Mesenteric fat pad (tissue), 1 donor: ENCODE measurements at regions not wholly inside any gene's neighbourhood (a gene's known extent, or its start where the extent isn't known, plus 50 kb on each side); places are given as distances from the start of the nearest gene placed in this dataset.

Experiments
- DNase-seq: peaks from one replicate; pipeline ENCODE4 v3.0.0-alpha.2; 2020; ENCODE audit warnings: low spot score
- donor health status: DM: yes; HTN: yes; CAD: no.

DNA sequence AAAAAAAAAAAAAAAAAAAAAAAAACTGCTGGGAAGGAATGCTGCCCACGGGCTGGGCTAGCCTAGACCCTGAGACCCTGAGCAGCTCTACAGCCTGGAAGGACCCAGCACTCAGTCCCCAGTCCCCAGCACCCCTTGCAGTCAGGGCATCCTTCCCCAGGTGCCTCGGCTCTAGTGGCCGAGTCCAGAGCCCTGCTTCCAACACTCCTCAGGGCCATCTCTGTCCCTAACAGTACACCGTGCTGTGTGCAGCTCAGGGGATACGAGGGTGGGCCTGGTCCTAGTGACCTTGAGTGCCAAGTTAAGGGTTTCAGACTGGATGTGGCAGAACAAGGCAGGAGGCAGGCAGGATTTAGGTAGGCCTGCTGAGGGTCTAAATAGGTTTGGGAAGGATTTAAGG is 50.2 kb upstream of the LRP8 start:
- DNase-seq, result peak; percentile 11

- peak; percentile 33 for DNase-seq
These were observed 51.2 kb upstream of the LRP8 start for GRCh38 chr1:53378932-53379661.

DNA sequence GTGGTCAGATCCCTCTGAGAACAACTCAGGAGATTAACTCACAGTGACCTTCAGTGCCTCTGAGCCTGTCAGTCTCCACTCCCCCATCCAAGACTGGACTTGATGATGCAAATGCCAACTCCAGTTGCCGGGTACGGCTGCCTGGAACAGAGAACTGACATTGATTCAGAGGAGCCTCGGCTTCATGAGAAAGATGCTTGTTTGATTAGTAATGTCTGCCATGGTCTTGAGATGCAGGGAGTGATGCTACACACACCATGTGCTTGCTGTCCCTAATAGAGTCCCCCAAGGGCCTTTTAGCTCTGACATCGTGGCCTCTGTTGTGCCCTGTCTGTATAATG is 51.8 kb upstream of the LRP8 start:
- peak; percentile 64 for DNase-seq

- peak; percentile 26 for DNase-seq
These were observed 52.4 kb upstream of the LRP8 start for GRCh38 chr1:53380296-53380695.

- DNase-seq, result no peak
These were observed 54.0 kb upstream of the LRP8 start for GRCh38 chr1:53381790-53382401.

DNA sequence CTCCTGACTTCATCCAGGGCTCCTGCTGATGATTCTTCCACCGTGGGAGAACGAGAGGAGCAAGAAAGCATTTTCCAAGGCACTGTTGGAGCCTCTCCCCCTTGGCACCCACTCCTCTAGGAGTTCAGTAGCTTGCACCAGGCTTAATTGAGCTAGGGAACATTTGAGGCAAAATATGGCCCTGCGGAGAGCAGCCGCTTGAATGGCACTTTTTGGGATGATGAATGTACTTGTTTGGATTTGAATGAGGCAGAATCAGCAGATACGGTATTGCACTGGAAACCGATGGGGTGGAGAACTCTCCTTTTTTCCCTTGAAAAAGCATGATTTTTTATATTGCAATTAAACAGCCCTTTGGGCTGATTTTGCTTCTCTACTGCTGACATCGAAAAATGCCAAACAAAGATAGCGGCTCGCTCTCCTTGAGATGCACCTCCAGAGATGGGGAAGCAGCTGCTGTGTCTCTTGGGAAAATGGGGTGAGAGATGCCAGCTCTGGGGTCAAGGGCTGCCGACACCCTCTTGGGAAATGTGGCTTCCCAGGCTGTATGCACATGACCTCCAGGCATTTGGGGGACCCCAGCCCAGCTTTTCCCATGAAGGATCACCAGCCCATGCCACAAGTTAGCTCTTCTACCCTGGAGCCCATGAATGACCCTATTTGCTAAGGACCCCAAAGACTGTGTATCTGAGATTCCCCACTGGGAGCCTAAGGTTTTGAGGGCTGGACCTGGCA is 55.4 kb upstream of the LRP8 start:
- DNase-seq, result no peak

- no peak for DNase-seq
These were observed 56.9 kb upstream of the LRP8 start for GRCh38 chr1:53384796-53385195.

- no peak for DNase-seq
These were observed 57.7 kb upstream of the LRP8 start for GRCh38 chr1:53385276-53386225.

DNA sequence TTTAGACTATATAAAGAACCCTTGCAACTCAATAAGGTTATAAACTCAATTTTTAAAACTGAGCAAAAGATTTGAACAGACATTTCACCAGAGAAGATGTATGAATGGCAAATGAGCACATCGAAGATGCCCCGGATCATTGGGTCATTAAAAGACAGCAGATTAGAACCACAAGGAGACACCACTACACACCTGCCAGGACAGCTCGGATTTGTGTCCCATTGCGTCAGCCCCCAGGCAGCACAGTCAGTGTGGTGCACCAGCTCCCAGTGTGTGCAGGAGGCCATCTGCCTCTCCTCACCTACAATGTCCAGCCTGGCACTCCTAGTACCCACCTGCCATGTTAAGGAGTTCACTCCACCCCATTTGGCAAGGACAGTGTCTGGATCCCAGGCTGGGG is 61.1 kb upstream of the LRP8 start:
- no peak for DNase-seq

GRCh38 chr1:53390261-53390660 is 62.4 kb upstream of the LRP8 start:
- no peak for DNase-seq

DNA sequence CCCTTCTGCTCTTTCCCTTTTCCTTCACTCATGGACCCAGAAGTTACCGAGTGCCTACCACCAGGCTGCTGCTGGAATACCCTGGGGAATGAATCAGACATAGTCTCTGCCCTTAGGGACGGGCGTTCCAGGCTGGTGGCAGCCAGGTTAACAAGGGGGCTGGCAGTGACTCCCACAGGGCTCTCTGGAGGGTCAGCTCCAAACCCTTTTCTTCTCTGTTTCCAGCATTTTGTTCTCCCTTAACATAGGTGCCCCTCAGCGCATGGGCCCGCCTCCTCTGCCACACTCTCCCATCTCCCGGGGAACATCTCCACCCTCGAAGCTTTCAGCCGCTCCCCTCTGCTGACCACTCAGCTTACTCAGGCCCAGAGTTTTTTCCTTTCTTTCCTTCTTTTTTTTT is 62.9 kb upstream of the LRP8 start:
- no peak for DNase-seq

DNA sequence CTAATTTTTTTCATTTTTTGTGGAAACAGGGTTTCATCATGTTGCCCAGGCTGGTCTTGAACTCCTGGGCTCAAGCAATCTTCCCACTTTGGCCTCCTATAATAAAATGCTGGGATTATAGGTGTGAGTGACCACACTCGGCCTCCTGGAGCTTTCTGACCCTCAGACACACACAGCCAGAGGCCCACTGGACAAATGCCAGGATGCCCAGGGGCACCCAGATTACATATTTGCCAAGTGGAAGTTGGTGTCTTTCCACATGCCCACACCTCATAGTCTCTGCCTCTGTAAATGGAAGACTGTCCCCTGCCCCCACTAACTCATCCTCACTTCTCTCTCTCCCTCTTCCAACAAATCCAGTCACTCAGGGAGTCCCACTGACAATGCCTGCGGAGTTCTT is 63.4 kb upstream of the LRP8 start:
- DNase-seq, result no peak

DNA sequence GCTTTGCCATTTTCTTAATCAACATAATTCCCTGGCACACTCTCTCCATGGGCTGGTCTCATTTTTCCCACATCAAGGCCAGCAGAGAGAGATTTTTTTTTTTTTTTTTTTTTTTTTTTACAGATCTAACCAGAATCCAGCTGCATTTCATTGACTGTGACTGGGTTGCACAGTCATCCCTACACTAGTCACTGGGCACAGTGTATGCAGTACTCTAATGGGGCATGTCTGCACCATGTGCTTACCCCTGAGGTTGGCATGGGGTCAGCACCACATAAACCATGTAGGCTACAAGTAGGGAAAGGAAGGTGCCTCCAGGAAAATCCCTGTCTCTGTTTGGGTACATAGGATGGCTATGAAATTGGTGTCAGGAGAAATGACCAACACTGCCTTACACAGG is 64.1 kb upstream of the LRP8 start:
- no peak for DNase-seq

- DNase-seq, result no peak
These were observed 64.6 kb upstream of the LRP8 start for GRCh38 chr1:53392460-53392859.

- no peak for DNase-seq
These were observed 65.5 kb upstream of the LRP8 start for GRCh38 chr1:53393325-53393792.

GRCh38 chr1:53394306-53394705 is 64.9 kb upstream of the DMRTB1 start:
- DNase-seq, result no peak

DNA sequence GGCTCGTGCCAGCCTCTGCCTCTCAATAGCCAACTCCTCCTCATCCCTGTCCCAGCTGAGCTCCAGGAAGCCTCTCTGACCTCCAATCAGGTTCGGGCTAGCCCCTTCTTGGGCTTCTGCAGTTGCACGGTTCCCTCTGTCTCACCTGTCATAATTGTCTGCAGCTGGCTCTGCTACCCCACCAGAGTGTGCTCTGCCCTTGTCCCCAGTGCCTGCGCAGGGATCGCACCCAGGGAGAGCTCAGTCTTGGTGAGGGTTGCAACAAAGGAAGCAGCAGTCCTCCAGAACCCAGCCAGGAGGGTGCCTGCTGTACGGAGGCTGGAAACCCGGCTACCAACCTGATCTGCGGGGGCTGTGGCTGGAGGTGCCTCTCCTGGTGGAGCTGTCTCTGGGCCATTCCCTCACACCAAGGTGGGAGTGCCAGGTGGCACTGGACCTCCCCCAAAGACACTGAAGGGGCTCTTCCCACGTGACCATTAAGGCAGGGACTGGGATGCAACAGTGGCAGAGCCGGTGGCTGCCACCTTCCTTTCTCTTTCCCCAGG is 63.5 kb upstream of the DMRTB1 start:
- peak; percentile 78 for DNase-seq

- peak; percentile 60 for DNase-seq
These were observed 62.5 kb upstream of the DMRTB1 start for GRCh38 chr1:53396573-53397268.

DNA sequence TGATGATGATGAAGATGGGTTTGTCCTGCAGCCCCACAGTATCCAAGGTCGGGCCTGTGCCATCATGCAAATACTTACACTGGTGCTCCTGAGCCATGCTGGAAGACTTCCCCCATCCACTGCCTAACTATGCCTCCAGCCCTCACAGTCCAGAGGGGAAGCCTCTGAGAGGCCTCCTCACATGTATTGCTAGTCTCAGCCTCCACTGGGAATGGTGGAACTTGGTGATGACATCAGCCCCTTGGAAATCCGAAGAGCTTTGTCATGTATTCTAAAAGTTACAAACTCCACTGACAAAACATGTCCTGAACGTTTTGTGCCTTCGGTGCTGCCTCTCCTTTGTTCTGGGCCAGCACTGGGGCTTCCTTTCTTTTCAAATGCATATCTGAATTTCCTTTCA is 61.1 kb upstream of the DMRTB1 start:
- peak; percentile 41 for DNase-seq

GRCh38 chr1:53398576-53399365 is 60.4 kb upstream of the DMRTB1 start:
- DNase-seq, result peak; percentile 67
